ENCODE measurements at regions not wholly inside any gene's neighbourhood (a gene's known extent, or its start where the extent isn't known, plus 50 kb on each side); places are given as distances from the start of the nearest gene placed in this dataset.

- ATAC-seq (ENCODE audit: insufficient read depth, low FRiP score) (no peak), DNase-seq (no peak)
- Histone ChIP-seq H3K9me3 (ENCODE audit: control insufficient read depth in 4 of 4, insufficient read depth in 3 of 4, low read length in 3 of 4) (no peaks in the 10 kb centered on the region), H3K4me3 (no peak overlapping the region), H3K27ac (ENCODE audit: low read depth in 1 of 2, low read length in 1 of 2) (no peak overlapping the region), H3K4me1 (ENCODE audit: control insufficient read depth in 5 of 5, insufficient read depth in 5 of 5, low read length in 5 of 5) (peaks cover 0 to 1% (median 0%) of the 10 kb centered on the region in 5 donors), H3K27me3 (ENCODE audit: control insufficient read depth in 3 of 3, insufficient read depth in 3 of 3, low read length in 2 of 3) (no peaks in the 10 kb centered on the region), H3K9ac (ENCODE audit: insufficient read depth in 1 of 2, low read length in 2 of 2) (no peak overlapping the region), H3K36me3 (ENCODE audit: control insufficient read depth in 4 of 4, insufficient read depth in 4 of 4, low read length in 4 of 4) (no peaks in the 10 kb centered on the region)
- TF ChIP-seq CTCF (IDR thresholded peaks at IDR 0.05; ENCODE audit: control extremely low read depth, extremely low read depth), result no peak
- WGBS, 2 donors, result 93% methylated on average over 1 of the region's 1 CpG
These were observed 387.5 kb downstream of the CDH2 start for GRCh38 chr18:27789406-27789805.

GRCh38 chr18:27787547-27787946, 389.4 kb downstream of the CDH2 start:
- H3K4me3 ChIP-seq, result no peak overlapping the region
- no peaks in the 10 kb centered on the region for H3K9me3 ChIP-seq (ENCODE audit: control insufficient read depth in 4 of 4, insufficient read depth in 3 of 4, low read length in 3 of 4)
- H3K9ac ChIP-seq (ENCODE audit: insufficient read depth in 1 of 2, low read length in 2 of 2), result no peak overlapping the region
- H3K36me3 ChIP-seq (ENCODE audit: control insufficient read depth in 4 of 4, insufficient read depth in 4 of 4, low read length in 4 of 4), result no peaks in the 10 kb centered on the region
- H3K27me3 ChIP-seq (ENCODE audit: control insufficient read depth in 3 of 3, insufficient read depth in 3 of 3, low read length in 2 of 3), result no peaks in the 10 kb centered on the region
- peak in 2 of 3 donors; percentile 39 to 63 for DNase-seq
- peaks cover 0 to 1% (median 0%) of the 10 kb centered on the region in 5 donors for H3K4me1 ChIP-seq (ENCODE audit: control insufficient read depth in 5 of 5, insufficient read depth in 5 of 5, low read length in 5 of 5)
- TF ChIP-seq CTCF (IDR thresholded peaks at IDR 0.05; ENCODE audit: control extremely low read depth, extremely low read depth), result no peak
- WGBS, 2 donors, result 38 to 48% methylated on average over 1 of the region's 1 CpG
- no peak for ATAC-seq (ENCODE audit: insufficient read depth, low FRiP score)
- no peak overlapping the region for H3K27ac ChIP-seq (ENCODE audit: low read depth in 1 of 2, low read length in 1 of 2)

GRCh38 chr18:27785815-27786471, 391.0 kb downstream of the CDH2 start:
- peak; percentile 50 to 52 (median 51) for DNase-seq
- WGBS, 2 donors, result 63 to 83% methylated on average over 16 of the region's 16 CpGs
- ATAC-seq (ENCODE audit: insufficient read depth, low FRiP score), result peak; percentile 58
- TF ChIP-seq CTCF (IDR thresholded peaks at IDR 0.05; ENCODE audit: control extremely low read depth, extremely low read depth), result no peak
- no peaks in the 10 kb centered on the region for H3K9me3 ChIP-seq (ENCODE audit: control insufficient read depth in 4 of 4, insufficient read depth in 3 of 4, low read length in 3 of 4)
- no peak overlapping the region for H3K4me3 ChIP-seq
- H3K36me3 ChIP-seq (ENCODE audit: control insufficient read depth in 4 of 4, insufficient read depth in 4 of 4, low read length in 4 of 4), result no peaks in the 10 kb centered on the region
- peaks cover 0 to 1% (median 0%) of the 10 kb centered on the region in 5 donors for H3K4me1 ChIP-seq (ENCODE audit: control insufficient read depth in 5 of 5, insufficient read depth in 5 of 5, low read length in 5 of 5)
- H3K9ac ChIP-seq (ENCODE audit: insufficient read depth in 1 of 2, low read length in 2 of 2), result no peak overlapping the region
- H3K27ac ChIP-seq (ENCODE audit: low read depth in 1 of 2, low read length in 1 of 2), result no peak overlapping the region
- H3K27me3 ChIP-seq (ENCODE audit: control insufficient read depth in 3 of 3, insufficient read depth in 3 of 3, low read length in 2 of 3), result no peaks in the 10 kb centered on the region

All from lung (tissue), 11 donors.